Activated CD8-positive, alpha-beta memory T cell treated with anti-CD3 and anti-CD28 coated beads, Interleukin-2, amount 50 U/mL, for 24 hours (primary cell): ENCODE measurements at regions not wholly inside any gene's neighbourhood (a gene's known extent, or its start where the extent isn't known, plus 50 kb on each side); places are given as distances from the start of the nearest gene placed in this dataset.

Source experiments
- DNase-seq: peaks from one replicate; pipeline ENCODE4 v3.0.0-alpha.2; 2020; ENCODE audit errors: extremely low read depth

- DNase-seq = no peak
Measured at GRCh38 chr6:133184798-133185372, 56.3 kb upstream of the EYA4 start.

DNA sequence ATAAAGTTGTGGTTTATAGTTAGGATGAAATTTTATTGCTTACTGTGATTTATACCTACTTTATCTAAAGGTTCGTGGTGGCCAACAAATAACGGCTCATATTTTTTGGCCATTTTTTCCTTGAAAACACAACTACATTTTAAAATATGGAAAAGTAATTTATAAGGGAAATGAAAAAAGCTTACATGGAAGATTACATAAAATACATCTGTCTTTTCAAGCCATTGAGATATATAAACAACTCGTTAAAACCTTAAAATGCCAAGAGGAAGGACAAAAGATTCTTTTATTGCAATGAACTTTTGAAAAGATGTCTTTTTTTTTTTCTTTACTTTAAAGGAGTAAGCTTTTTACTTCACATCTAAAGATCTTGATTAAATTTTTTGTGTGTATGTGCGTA, 55.4 kb upstream of the EYA4 start:
- no peak for DNase-seq

- no peak for DNase-seq
Measured at GRCh38 chr6:133187114-133187513, 54.0 kb upstream of the EYA4 start.

DNA sequence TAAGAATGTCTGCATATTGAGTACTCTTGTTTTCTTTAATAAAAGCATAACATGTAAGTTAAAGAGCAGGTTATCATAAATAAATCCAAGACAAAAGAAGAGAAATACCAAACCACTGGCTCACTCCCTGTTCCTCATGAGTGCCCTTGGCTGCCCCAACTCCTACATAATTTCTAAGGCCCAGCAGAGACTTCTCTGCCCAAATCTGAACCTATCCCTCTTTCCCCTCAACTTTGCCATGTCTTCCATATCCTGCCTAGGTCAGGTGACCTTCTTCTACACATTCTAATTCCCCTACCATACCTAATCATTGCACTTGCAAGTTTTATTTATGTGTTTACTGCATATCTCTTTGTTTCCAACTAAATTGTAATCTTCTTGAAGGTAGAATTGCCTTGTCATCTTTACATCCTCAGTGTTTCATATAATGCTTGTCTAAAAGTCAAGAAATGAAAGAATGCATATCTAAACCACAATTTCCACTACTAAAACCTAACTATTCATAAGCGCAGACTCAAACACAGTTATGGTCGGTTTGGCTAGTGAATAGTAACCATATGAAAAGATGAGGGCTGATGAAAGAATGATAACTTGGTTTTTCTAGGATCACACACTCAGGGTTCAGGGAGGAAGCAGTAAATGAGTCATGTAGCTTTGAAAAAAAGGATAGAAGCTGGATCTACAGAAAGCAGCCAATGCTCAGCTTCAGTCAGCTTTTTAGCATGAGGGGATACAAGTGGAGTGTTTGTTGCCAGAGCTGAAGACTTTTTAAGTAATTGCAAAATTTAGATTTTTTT, 53.3 kb upstream of the EYA4 start:
- no peak for DNase-seq

GRCh38 chr6:133190912-133191311, 50.2 kb upstream of the EYA4 start:
- DNase-seq = no peak

DNA sequence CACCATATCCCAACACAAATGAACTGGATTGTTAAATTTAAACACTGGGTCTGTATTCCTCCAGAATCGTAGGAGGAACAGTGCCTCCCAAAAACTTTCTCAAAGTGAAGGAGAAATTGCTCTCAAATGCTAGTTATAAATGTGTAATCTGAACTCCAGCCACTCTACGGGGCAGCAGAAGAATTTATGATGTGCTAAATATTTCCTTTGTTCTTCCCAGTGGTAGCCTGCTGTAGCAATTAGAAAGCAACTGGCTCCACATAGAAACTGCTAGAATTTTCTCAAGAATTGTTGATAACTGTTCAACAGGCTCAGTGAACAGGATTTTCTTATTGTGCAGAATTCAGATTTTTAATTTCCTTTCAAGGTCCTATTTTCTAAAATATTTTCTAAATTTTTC, 49.8 kb upstream of the EYA4 start:
- DNase-seq = no peak
